ENCODE measurements at regions not wholly inside any gene's neighbourhood (a gene's known extent, or its start where the extent isn't known, plus 50 kb on each side); places are given as distances from the start of the nearest gene placed in this dataset.

- TF ChIP-seq CHD7 (IDR thresholded peaks at IDR 0.05; ENCODE audit: insufficient replicate concordance, low read length) (no peak), HDAC6 (IDR thresholded peaks at IDR 0.05; ENCODE audit: low read depth, low read length) (no peak), SRF (IDR thresholded peaks at IDR 0.05; ENCODE audit: low read depth, low read length) (no peak), GABPA (IDR thresholded peaks at IDR 0.05; ENCODE audit: borderline replicate concordance, insufficient read depth, low read length) (no peak), MAX (IDR thresholded peaks at IDR 0.05) (no peak), JUND (IDR thresholded peaks at IDR 0.05; ENCODE audit: low read length) (no peak), CREB1 (IDR thresholded peaks at IDR 0.05) (no peak), EZH2 (IDR thresholded peaks at IDR 0.05; ENCODE audit: low read depth, low read length, severe bottlenecking) (no peak), YY1 (IDR thresholded peaks at IDR 0.05; ENCODE audit: low read depth, low read length) (no peak), SIN3A (conservative IDR thresholded peaks at IDR 0.05 in 1 of 2, IDR thresholded peaks at IDR 0.05 in 1 of 2; ENCODE audit: low read depth in 1 of 2, low read length in 2 of 2) (no peak)
Measured at GRCh38 chr17:71067669-71068407, 898.5 kb downstream of the KCNJ2 start (continued).
